ENCODE measurements at regions not wholly inside any gene's neighbourhood (a gene's known extent, or its start where the extent isn't known, plus 50 kb on each side); places are given as distances from the start of the nearest gene placed in this dataset.
"Not testable (repeated sequence)": the region's sequence is repeated elsewhere in the genome, so short reads cannot be mapped to it uniquely, and the experiment has no call there.

DNA sequence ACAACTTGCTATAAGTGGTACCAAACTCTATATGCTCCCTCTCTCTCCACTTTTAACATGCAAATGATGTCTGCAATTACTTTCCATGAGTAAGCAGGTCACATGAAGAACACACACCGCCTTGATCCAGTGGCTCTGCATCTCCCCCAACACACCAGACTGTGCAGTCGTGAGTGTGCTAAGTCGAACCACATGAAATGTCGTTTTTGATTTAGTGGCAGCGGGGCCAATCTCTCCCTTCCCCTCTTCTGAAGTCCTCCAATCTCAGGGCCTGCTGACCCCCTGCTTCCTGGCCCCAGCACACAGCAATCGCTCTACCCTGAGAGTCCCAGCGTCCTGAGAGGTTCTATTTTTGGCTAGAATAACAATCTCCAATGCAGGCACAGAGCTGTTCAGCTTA lies 312.5 kb downstream of the SHQ1 start:
- DNase-seq (ENCODE audit: low spot score), result no peak

DNA sequence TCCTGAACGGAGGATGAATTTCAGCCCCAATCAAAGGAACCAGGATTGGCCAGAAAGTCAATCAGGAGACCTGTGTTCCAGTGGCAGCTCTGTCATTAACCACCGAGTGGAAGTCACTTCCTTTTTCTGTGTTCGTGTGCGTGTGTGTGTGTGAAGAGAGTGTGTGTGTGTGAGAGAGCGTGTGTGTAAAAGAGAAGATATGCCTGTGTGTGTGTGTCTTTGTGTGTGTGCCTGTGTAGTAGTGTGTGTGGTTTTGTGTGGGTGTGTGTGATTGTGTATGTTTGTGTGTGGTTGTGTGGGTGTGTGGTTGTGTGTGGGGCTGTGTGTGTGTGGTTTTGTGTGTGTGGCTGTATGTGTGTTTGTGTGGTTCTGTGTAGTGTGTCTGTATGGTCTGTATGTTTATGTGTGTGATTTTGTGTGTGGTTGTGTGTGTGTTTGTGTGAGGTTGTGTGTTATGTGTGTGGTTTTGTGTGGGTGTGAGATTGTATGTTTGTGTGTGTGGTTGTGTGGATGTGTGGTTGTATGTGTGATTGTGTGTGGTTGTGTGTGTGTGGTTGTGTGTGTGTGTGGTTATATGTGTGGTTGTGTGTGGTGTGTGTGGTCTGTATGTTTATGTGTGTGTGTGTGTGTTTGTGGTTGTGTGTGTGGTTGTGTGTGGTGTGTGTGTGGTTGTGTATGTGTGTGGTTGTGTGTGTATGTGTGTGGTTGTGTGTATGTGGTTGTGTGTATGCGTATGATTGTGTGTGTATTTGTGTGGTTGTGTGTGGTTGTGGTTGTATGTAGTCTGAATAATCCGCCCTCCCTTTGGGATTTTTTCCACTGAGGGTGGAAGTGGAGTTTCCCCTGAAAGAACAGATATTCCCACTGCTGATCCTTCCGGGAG lies 314.4 kb downstream of the SHQ1 start:
- DNase-seq (ENCODE audit: low spot score), result no peak

DNA sequence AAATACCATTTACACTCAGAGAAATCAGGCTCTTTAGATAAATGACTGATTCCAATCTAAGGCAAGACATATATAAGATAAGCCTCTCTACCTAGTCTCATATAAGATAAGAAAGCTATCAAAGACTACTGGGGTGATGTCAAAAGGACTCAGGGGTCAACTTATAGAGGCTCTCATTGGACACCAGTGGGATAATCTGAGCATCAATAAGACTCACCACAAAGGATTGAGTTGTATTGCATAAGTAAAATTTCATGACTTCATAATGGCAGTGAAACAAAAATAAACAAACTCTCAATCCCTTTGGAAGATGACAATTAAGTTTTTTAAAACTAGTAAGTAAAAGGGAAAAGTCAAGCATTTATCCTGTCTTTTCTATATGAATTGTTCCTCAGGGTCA lies 317.8 kb downstream of the SHQ1 start:
- no peak for DNase-seq (ENCODE audit: low spot score)

DNA sequence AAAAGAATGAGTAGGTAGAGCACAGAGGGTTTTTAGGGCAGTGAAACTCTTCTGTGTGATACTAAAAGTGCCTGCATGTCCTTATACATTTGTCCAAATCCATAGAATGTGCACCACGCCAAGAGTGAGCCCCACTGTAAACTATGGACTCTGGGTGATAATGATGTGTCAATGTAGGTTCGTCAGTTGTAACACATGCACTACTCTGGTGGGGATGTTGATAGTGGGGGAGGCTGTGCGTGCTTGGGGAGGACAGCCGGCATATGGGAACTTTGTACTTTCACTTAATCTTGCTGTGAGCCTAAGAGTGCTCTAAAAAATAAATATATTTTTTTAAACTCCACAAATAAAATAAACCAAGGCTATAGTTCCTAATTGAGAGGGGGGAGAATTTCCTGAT lies 319.2 kb downstream of the SHQ1 start:
- no peak for DNase-seq (ENCODE audit: low spot score)

DNA sequence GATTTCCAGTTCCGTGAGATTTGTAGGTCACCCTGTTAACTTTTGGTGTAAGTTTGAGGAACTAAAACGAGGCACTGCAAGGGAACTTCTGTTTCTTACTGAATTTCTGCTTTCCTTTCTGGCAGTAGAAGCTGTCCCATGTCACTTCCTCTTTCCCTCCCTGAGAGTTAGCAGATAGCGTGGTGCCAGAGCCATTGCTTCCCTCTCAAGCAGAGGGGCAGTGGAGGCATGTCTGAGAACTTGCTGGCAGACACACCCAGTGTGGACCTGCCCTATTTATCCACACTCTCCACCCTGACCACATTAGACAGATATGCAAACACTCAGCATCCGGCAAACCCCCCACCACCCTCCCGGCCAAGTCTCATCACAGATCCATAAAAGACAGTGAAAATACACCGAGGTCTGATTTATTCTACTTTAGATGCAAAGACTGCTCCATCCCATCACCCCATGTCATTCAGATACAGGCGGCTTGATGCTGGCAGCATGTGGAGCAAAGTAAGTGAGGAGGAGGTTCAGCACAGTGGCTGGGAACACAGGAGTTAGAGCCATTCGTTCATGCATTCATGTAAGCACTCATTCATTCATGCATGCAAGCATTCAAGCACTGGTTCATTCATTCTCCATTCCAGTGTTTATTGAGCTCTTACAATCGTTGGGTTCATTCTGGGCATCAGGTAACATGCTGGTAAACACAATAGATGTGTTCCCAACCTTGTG lies 324.7 kb downstream of the SHQ1 start:
- peak; percentile 27 for DNase-seq (ENCODE audit: low spot score)

DNA sequence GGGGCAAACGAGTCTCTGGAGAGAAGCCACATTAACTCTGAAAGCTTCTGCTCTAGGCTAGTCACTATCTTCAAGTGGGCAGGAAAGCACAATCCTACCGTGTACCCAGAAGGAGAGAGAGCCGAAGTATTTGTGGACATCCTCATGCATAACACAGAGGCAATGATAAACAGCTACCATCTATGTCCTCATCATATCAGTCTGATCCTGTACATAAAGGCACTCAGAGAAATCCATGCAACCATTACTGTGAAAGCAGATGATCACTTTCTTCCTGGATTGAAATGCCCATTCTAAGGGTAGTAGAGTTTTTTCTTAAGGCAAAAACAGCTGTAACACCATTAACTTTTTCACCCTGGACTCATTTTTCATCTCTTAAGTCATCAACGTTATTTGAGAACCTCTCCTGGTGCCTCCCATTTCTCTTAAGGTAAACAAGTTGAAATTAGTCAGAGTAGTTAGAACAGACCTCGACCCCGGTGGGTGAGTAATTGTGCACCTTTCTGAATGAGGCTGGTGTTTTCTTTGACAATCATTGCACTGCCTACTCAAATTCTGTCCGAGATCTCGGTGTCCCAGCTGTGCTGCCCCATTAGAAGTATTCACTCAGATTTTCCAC lies 327.4 kb downstream of the SHQ1 start:
- no peak for DNase-seq (ENCODE audit: low spot score)

DNA sequence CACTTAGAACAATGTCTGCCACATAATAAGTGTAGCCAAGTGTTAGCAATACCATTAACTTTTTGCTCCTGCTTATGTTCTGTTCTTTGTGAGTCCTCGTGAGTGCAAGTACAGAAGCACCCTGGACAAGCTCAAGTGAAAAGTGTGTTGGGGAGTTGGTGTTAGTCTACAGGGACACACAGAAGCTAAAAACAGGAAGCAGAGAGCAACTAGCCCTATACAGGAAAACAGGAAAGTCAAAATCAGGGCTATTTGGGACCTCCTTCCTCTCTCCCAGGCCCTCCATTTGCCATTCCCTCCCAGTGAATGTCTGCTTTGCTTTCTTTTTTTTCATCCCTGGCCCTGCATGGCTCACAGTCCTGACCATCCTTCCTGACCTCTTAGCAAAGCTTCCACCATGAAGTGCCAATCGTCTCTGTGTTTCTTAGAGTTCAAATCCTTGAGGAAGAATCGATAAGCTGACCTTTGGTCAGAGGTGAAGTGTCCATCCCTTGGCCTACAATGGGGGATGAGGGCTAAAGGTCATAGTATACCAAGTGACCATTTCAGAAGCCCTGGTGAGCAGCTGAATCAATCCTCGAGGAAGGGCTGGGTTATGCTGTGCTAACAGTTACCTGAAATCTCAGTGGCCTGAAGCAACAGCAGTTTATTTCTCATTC lies 328.2 kb downstream of the SHQ1 start:
- no peak for DNase-seq (ENCODE audit: low spot score)

DNA sequence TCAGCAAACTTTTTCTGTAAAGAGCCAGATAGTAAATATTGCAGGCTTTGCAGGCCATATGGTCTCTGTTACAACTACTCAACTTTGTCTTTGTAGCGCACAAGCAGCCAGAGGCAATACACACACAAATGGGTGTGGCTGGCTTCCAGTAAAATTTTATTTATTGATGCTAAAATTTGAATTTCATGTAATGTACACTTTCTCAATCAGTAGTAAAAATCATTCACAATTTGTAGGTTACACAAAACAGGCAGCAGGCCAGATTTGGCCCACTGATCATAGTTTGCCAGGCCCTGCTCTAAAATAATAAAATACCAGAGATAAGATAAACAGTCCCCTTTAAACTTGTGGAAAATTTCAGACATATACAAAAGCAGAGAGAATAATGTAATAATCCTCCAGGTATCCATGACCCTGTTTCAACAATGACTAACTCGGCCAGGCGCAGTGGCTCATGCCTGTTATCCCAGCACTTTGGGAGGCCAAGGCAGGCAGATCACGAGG lies 330.3 kb downstream of the SHQ1 start:
- no peak for DNase-seq (ENCODE audit: low spot score)

DNA sequence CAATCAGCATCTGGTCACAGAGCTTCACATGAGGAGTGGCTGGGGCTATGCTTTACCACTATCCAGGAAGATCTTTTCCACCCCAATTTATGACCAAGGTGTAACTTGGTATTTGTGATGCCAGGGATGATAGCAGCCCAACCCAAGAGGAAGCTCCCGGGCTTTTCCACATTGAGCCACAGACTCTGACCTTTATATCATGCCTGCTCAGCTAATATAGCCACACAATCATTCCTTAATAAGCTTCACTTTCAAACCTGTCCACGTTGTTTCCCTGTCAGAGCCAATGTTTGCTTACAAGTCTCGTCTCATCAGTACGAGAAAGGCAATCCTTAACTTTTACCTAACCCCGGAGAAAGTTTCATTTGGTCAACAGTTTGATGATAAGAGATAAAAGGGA lies 330.9 kb downstream of the SHQ1 start:
- DNase-seq (ENCODE audit: low spot score), result no peak

DNA sequence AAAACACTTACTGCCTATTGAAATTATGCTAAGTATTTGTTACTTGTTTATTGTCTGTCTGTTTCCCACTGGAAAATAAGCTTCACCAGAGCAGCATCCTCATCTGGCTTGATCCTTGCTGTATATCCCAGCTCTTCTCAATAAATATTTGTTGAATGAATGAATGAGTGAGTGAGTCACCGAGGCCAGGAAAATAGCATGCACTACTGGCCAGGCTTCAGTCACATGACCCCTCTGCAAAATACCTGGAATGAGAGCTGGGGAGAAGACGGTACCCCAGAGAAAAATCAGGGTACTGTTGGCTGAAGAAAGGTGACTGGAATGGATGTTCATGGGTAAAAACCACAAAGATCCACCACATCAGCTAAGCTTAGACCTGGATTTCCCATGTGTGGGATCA lies 331.9 kb downstream of the SHQ1 start:
- DNase-seq (ENCODE audit: low spot score), result no peak

DNA sequence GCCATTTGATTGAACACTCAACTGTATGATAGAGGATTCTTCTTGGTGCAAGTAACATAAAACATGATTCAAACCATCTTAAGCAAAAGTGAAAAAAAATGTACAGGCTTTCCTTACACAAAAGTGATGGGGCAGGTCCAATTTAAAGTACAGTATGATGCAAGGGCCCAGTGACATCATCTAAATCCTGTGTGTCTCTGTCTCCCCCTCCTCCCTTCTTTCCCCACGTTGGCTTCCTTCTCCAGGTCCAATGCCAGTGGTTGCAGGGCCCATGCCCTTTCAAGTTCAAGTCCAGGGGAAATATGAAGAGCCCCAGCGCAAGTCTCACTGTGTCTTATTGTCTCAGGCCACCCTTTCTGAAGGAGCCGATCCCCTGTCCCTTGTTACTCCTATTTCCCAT lies 332.3 kb downstream of the SHQ1 start:
- DNase-seq (ENCODE audit: low spot score), result no peak

DNA sequence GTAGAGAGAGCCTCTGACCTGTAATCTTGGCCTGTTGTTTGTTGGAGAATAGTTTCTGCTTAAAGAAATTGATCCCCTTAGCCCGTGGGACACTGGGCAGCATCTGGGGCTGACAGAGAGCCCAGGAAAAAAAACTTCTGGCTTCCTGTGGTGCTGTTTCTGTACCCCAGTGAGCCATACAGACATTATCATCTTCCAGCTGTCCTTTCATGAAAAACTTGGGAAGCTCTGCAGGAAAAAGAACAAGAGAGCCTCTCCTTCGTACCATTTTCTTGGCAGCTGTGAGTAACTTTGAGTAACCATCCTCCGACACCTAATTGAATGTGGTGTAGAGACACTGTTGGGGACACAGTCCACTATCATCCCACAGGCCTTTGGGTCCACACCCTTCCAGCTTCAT lies 333.0 kb downstream of the SHQ1 start:
- no peak for DNase-seq (ENCODE audit: low spot score)

DNA sequence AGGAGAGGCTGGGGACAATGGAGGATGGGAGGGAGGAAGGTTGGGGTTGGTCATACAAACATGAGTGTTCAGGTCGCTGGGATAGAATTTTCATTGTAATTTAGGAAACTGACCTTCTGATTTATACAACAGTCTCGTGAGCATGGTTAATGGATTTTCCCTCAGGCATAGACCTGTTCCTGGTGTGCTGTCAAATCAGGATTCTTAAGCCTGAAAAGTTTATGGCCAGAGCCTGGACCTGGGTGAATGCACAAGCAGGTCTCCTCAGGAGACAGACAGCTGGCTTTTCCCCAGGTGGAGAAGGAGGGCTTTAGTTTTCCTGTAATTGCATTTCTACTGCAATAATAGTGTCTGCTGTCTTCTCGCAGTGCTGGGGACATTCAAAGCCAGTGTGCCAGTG lies 338.0 kb downstream of the SHQ1 start:
- DNase-seq (ENCODE audit: low spot score), result no peak

DNA sequence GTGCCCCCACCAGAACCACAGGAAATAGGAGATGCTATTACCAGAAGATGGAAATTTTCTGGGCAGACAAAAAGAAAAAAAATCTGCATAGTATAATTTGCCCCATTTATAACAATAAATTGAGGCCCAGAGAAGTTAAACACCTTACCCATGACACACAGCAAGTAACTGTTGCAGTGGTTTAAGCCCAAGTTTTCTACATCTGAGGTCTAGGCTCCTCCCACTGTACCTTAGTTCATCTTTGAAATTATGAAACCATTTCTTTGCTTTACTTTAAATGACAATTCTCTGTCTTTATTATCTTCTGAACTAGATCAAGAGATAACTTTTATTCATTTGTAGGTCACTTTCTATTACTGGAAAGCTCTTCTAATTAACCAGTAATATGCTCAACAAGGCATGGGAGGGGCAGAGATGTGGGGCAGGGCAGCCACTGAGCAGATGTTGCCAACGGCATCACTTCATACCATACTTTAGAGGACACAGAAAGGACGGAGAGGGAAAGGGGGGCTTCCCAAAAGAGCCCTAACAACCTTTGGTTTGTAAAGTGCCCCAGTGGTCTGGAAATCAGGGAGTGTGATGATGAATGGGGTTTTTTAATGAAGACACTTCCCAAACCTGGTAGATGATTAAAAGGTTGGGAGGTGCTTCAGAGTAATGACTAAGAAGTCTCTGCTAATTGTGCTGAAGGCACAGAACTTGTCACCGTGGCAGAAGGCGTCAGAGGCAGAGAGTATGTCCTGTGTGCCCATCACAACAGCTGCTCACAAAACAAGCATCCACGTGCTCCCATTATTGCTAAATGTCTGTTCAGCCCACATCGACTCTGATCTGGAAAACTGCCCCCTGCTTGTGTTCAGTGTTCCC lies 342.5 kb downstream of the SHQ1 start:
- DNase-seq (ENCODE audit: low spot score), result no peak

DNA sequence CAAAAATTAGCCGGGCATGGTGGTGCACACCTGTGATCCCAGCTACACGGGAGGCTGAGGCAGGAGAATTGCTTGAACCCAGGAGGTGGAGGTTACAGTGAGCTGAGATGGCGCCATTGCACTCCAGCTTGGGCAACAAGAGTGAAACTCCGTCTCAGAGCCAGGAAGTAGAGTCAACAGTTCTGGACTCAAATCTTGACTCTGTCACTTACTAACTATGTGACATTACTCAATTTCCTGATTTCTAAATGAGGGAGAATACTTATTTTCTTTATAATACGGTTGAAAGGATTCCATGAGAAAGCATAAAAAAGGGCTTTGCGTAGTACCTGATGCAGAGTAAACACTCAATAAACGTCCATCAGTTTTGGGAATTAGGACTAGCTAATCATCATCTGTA lies 350.7 kb downstream of the SHQ1 start:
- DNase-seq (ENCODE audit: low spot score), result not testable (repeated sequence)

DNA sequence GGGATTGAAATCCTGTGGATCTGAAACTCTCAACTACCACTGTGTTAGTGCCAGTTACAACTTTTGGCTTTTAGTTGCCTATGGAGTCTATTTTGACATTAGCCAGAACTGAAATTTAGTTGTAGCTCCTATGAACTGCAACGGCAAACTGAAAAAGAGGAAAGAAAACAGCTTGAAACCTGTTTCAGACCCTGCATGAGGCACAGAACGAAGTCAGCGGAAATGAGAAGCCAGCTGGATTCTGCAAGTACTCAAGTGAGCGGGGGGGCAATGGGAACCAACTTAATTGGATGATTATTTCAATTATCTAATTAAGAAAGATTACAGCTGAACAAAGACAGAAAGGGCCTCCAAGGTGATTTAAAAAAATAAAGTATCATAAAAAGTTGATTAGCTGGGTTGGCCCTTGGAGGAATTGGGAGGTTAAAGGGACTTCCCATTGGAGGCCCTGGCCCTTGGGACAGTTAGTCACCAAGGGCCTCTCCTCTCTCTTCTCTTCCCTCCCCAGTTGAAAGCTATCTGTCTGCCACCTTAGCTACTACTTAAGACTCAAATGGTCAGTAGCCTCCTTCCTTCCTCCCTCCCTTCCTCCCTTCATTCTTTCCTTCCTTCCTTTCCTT lies 352.1 kb downstream of the SHQ1 start:
- DNase-seq (ENCODE audit: low spot score), result no peak

DNA sequence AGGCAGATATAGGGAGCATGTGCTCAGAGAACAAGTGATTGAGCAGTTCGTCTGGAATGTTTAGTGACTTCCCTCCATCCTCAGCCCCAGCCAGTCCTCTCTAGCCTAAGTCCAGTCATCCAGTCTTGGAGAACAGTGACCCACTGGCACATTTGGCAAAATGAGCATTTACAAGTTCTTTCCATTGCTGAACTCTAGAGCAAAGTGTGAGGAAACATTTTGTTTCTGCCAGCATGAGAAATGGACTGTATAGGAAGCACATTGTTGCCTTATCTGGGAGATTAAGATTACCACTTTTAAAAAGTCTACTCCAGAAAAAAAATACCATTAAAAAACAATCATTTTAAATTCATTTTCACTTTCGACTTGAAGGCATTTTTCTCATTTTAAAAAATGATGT lies 353.6 kb downstream of the SHQ1 start:
- no peak for DNase-seq (ENCODE audit: low spot score)

DNA sequence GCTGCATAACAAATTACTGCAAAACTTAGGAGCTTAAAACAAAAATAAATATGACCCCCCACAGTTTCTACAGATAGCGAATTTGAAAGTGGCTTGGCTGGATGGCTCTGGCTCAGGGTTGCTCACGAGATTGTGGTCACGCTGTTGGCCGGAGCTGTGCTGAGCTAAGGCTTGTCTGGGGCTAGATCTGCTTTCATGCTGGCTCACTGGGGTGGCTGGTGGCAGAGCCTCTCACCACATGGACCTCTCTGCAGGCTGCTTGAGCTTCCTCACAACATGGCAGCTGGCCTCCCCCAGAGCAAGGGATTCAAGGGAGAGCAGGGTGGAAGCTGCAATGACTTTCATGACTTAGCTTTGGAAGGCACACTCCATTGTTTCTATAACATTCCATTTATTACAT lies 354.1 kb downstream of the SHQ1 start:
- no peak for DNase-seq (ENCODE audit: low spot score)

DNA sequence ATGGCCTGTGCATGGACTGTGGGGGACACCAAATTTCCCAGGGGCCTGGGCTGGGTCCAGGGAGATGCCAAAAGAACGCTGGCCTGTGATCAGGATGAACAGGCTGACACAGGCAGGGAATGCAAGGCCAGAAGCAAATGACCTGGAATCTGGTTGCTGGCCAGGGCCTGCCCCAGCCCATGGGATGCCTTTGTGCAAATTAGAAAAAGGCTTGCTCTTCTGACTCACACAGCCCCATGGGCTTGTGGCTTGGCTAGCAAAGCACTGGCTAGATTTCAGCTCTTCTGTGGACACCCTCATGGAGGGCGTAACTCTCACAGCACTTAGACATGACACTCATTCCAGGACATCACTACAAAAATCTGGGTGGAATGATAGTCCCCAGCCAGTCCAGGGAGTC lies 356.0 kb downstream of the SHQ1 start:
- DNase-seq (ENCODE audit: low spot score), result no peak

DNA sequence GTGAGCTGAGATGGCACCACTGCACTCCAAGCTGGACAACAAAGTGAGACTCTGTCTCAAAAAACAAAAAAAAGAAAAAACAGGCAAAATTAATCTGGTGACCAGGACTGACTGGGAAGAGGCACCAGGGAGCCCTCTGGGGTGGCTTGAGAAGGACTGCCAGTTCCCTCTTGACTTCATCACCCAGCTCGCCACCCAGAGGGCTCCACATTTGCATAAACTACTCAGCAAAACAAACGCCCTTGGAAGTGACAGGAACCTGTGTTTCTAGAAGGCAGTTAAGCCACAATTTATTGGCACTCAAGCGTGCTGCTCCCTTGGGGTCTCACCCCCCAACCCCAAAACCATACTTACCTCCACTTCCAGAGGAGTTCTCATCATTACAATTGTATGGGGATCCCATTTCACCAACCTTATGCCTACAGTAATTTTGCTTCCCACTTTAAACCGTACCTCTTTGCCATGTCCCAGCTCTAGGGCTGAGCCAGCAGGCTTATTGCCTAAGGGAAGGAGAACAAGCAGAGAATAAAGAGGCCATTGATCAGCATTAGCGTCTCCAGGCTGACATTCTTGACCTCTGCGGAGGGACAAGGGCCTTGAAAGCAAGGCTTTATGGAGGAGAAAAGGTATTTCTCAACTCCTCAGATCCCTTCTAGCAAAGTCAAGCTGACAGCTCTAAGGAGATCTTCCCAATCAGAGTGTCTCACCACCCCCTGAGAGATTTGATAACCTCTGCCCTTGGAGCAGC lies 357.4 kb downstream of the SHQ1 start:
- no peak for DNase-seq (ENCODE audit: low spot score)
